Endodermal cell (in vitro differentiated cells): ENCODE measurements at regions not wholly inside any gene's neighbourhood (a gene's known extent, or its start where the extent isn't known, plus 50 kb on each side); places are given as distances from the start of the nearest gene placed in this dataset.

Experiments
- DNase-seq: peaks from one replicate; pipeline ENCODE4 v3.0.0-alpha.2; 2017
- H3K27ac ChIP-seq: 2 replicates; pipeline ENCODE4 v1.5.1; 2013; ENCODE audit warnings: mild to moderate bottlenecking, low read depth, low read length, moderate library complexity
- H3K27me3 ChIP-seq: 2 replicates; pipeline ENCODE4 v1.6.1; 2013; ENCODE audit warnings: mild to moderate bottlenecking, low read length, moderate library complexity; ENCODE audit not compliant: insufficient read depth, control insufficient read depth, poor library complexity, severe bottlenecking
- H3K36me3 ChIP-seq: 2 replicates; pipeline ENCODE4 v1.7.0; 2013; ENCODE audit warnings: mild to moderate bottlenecking, low read length, moderate library complexity; ENCODE audit not compliant: control insufficient read depth, insufficient read depth
- H3K4me1 ChIP-seq: one replicate; pipeline ENCODE4 v1.7.0; 2013; ENCODE audit warnings: low read length; ENCODE audit not compliant: control insufficient read depth, insufficient read depth
- H3K4me3 ChIP-seq: 2 replicates; pipeline ENCODE4 v1.5.1; 2013; ENCODE audit warnings: mild to moderate bottlenecking, low read length, moderate library complexity
- H3K9ac ChIP-seq: 2 replicates; pipeline ENCODE4 v1.6.1; 2013; ENCODE audit warnings: mild to moderate bottlenecking, low read length, moderate library complexity; ENCODE audit not compliant: poor library complexity, severe bottlenecking; ENCODE audit errors: extremely low read depth
- H3K9me3 ChIP-seq: 2 replicates; pipeline ENCODE4 v1.6.1; 2013; ENCODE audit warnings: mild to moderate bottlenecking, low read length, moderate library complexity; ENCODE audit not compliant: control insufficient read depth
- H3K27ac Mint-ChIP-seq: 2 replicates; pipeline ENCODE4 v1.8.0; 2020; ENCODE audit warnings: mixed read lengths
- H3K27me3 Mint-ChIP-seq: 2 replicates; pipeline ENCODE4 v1.8.0; 2021; ENCODE audit warnings: mild to moderate bottlenecking, mixed read lengths; ENCODE audit not compliant: insufficient read depth
- H3K36me3 Mint-ChIP-seq: 2 replicates; pipeline ENCODE4 v1.8.0; 2020; ENCODE audit warnings: low read depth, mixed read lengths
- H3K4me1 Mint-ChIP-seq: 2 replicates; pipeline ENCODE4 v1.8.0; 2020; ENCODE audit warnings: mixed read lengths
- H3K4me3 Mint-ChIP-seq: 2 replicates; pipeline ENCODE4 v1.8.0; 2020; ENCODE audit warnings: mild to moderate bottlenecking, moderate library complexity, mixed read lengths
- H3K9me3 Mint-ChIP-seq: 2 replicates; pipeline ENCODE4 v1.8.0; 2020; ENCODE audit warnings: mild to moderate bottlenecking, mixed read lengths
- CTCF ChIP-seq: fragments of 200-600 bp; sonication (generic); conservative IDR thresholded peaks from 2 replicates; pipeline ENCODE4 v1.5.0; 2021; ENCODE audit warnings: antibody characterized with exemption, mild to moderate bottlenecking
- WGBS, 2 experiments: methylation state at CpG; one replicate each; pipeline versions ENCODE4 v1.1.5 to v1.1.7; 2013; ENCODE audit warnings: missing lambda C conversion rate in 2 of 2, mixed read lengths in 1 of 2; ENCODE audit not compliant: insufficient coverage in 1 of 2, insufficient read length in 1 of 2; 5-methylcytosine and 5-hydroxymethylcytosine counted together

GRCh38 chr3:180516368-180516767 is 85.6 kb upstream of the TTC14 start:
- no peaks in the 10 kb centered on the region for H3K36me3 Mint-ChIP-seq
- Histone ChIP-seq H3K9me3 (peaks cover 10% of the 10 kb centered on the region), H3K4me3 (no peak overlapping the region), H3K4me1 (no peaks in the 10 kb centered on the region), H3K9ac (no peak overlapping the region), H3K27me3 (no peaks in the 10 kb centered on the region), H3K36me3 (no peaks in the 10 kb centered on the region), H3K27ac (no peak overlapping the region)
- no peak for DNase-seq
- no peak overlapping the region for H3K4me3 Mint-ChIP-seq
- TF ChIP-seq CTCF: no peak
- H3K4me1 Mint-ChIP-seq: no peaks in the 10 kb centered on the region
- H3K9me3 Mint-ChIP-seq: peaks cover 7% of the 10 kb centered on the region
- H3K27ac Mint-ChIP-seq: no peak overlapping the region
- WGBS, 2 experiments: 88% methylated on average over 2 of the region's 2 CpGs; no CpG with 5 or more reads in 1 of the 2 experiments
- H3K27me3 Mint-ChIP-seq: peaks cover 5% of the 10 kb centered on the region

- Histone ChIP-seq H3K9ac (no peak overlapping the region), H3K4me1 (no peaks in the 10 kb centered on the region), H3K27ac (no peak overlapping the region), H3K36me3 (no peaks in the 10 kb centered on the region), H3K4me3 (no peak overlapping the region), H3K9me3 (peaks cover 9% of the 10 kb centered on the region), H3K27me3 (no peaks in the 10 kb centered on the region)
- H3K36me3 Mint-ChIP-seq: no peaks in the 10 kb centered on the region
- WGBS, 2 experiments: 80 to 92% methylated on average over 1 to 3 of the region's 3 CpGs
- H3K27me3 Mint-ChIP-seq: peaks cover 5% of the 10 kb centered on the region
- no peaks in the 10 kb centered on the region for H3K4me1 Mint-ChIP-seq
- no peak for TF ChIP-seq CTCF
- no peak overlapping the region for H3K27ac Mint-ChIP-seq
- DNase-seq: no peak
- H3K9me3 Mint-ChIP-seq: peaks cover 7% of the 10 kb centered on the region
- H3K4me3 Mint-ChIP-seq: no peak overlapping the region
Observed at GRCh38 chr3:180523040-180523439, 78.9 kb upstream of the TTC14 start.

GRCh38 chr3:180528843-180529242 is 73.1 kb upstream of the TTC14 start:
- Mint-ChIP-seq H3K4me3 (no peak overlapping the region), H3K9me3 (no peaks in the 10 kb centered on the region), H3K27ac (no peak overlapping the region), H3K27me3 (no peaks in the 10 kb centered on the region), H3K4me1 (no peaks in the 10 kb centered on the region), H3K36me3 (no peaks in the 10 kb centered on the region)
- Histone ChIP-seq H3K4me1 (no peaks in the 10 kb centered on the region), H3K9ac (no peak overlapping the region), H3K36me3 (no peaks in the 10 kb centered on the region), H3K9me3 (no peaks in the 10 kb centered on the region), H3K4me3 (no peak overlapping the region), H3K27ac (no peak overlapping the region), H3K27me3 (no peaks in the 10 kb centered on the region)
- no peak for TF ChIP-seq CTCF
- 87 to 100% methylated on average over 1 of the region's 1 CpG for WGBS, 2 experiments
- no peak for DNase-seq
